ENCODE measurements at regions not wholly inside any gene's neighbourhood (a gene's known extent, or its start where the extent isn't known, plus 50 kb on each side); places are given as distances from the start of the nearest gene placed in this dataset.

DNA sequence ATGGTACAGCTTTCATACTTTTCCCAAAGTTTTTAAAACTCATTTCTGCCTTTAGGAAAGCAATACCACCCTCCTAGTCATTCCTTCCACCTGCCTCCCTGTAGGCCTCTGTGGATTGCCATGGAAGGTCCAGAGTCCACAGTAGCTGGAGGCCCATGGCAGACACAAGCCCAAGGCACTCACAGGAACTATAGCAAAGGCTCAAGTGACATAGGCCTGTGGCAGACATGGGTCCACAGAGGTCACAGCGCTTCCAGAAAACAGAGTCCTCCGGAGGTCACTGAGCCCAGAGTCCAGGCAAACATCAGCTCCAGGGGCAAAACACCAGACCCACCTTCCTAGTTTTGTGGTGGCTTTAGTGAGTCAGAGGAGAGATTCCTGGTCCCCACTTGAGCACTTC is 147.6 kb upstream of the ATP6AP2 start:
- no peak for TF ChIP-seq POLR2A (IDR thresholded peaks at IDR 0.05)
- TF ChIP-seq, protein P1, sequence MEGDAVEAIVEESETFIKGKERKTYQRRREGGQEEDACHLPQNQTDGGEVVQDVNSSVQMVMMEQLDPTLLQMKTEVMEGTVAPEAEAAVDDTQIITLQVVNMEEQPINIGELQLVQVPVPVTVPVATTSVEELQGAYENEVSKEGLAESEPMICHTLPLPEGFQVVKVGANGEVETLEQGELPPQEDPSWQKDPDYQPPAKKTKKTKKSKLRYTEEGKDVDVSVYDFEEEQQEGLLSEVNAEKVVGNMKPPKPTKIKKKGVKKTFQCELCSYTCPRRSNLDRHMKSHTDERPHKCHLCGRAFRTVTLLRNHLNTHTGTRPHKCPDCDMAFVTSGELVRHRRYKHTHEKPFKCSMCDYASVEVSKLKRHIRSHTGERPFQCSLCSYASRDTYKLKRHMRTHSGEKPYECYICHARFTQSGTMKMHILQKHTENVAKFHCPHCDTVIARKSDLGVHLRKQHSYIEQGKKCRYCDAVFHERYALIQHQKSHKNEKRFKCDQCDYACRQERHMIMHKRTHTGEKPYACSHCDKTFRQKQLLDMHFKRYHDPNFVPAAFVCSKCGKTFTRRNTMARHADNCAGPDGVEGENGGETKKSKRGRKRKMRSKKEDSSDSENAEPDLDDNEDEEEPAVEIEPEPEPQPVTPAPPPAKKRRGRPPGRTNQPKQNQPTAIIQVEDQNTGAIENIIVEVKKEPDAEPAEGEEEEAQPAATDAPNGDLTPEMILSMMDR (IDR thresholded peaks at IDR 0.05): no peak

DNA sequence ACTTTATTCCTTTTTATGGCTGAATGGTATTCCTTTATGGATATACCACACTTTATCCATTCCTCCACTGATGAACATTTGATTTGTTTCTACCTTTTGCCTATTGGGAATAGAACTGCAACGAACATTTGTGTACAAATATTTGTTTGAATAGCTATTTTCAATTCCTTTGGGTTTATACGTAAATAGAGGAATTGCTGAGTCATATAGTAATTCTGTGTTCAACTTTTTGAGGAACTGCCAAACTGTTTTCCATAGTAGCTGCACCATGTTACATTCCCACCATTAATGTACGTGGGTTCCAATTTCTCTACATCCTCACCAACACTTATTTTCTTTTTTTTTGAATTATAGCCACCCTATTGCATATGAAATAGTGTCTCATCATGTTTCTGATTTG is 156.5 kb upstream of the ATP6AP2 start:
- H3K9me3 ChIP-seq: no peaks in the 10 kb centered on the region
- H3K27ac ChIP-seq: no peak overlapping the region

More for the DNA sequence above, 147.6 kb upstream of the ATP6AP2 start:
- DNase-seq: no peak
- intact Hi-C loops (cut with DNase I; ENCODE audit: low total_unique reads): no loop called here
- H3K4me3 ChIP-seq: no peak overlapping the region
- no peak overlapping the region for H3K27ac ChIP-seq
- H3K4me1 ChIP-seq: no peaks in the 10 kb centered on the region
- no peaks in the 10 kb centered on the region for H3K9me3 ChIP-seq
- H3K36me3 ChIP-seq (ENCODE audit: low read depth, missing control alignments): no peaks in the 10 kb centered on the region
- no peaks in the 10 kb centered on the region for H3K27me3 ChIP-seq
- WGBS, 2 donors: 91% methylated on average over 2 of the region's 2 CpGs; no CpG with 5 or more reads in 1 of the 2 donors

DNA sequence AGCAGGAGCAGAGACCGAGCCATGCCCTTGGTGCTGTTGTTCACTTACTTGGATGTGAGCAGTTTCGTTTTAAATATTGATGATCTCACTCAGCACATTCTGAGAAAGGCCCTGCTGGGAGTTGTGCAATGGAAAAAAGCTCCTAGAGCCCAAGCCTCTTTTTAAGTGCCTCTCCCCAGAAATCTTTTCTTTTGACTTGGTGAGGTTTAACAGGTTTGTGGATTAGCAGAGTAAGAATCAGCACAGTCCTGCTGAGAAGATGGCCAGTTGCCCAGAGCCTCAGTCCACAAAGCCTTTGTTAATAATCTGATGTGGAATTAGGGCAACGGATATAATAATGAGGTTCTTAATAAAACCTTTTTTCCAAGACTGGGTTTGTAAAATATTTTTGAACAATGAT is 157.5 kb upstream of the ATP6AP2 start:
- no peak overlapping the region for H3K4me3 ChIP-seq
- H3K27ac ChIP-seq: no peak overlapping the region
- H3K9me3 ChIP-seq: no peaks in the 10 kb centered on the region
- no peaks in the 10 kb centered on the region for H3K4me1 ChIP-seq
- no peaks in the 10 kb centered on the region for H3K27me3 ChIP-seq
- no peak for DNase-seq
- no peak for TF ChIP-seq POLR2A (IDR thresholded peaks at IDR 0.05)
- TF ChIP-seq, protein P1 (IDR thresholded peaks at IDR 0.05): no peak
- intact Hi-C loops (cut with DNase I; ENCODE audit: low total_unique reads): no loop called here
- 81 to 86% methylated on average over 3 of the region's 3 CpGs for WGBS, 2 donors
- no peaks in the 10 kb centered on the region for H3K36me3 ChIP-seq (ENCODE audit: low read depth, missing control alignments)

More for the DNA sequence above, 156.5 kb upstream of the ATP6AP2 start:
- H3K36me3 ChIP-seq (ENCODE audit: low read depth, missing control alignments): no peaks in the 10 kb centered on the region
- TF ChIP-seq, protein P1 (IDR thresholded peaks at IDR 0.05): no peak
- no peak for TF ChIP-seq POLR2A (IDR thresholded peaks at IDR 0.05)
- no peaks in the 10 kb centered on the region for H3K27me3 ChIP-seq
- 90 to 93% methylated on average over 3 of the region's 3 CpGs for WGBS, 2 donors
- intact Hi-C loops (cut with DNase I; ENCODE audit: low total_unique reads): no loop called here
- H3K4me3 ChIP-seq: no peak overlapping the region
- DNase-seq: no peak
- H3K4me1 ChIP-seq: no peaks in the 10 kb centered on the region

DNA sequence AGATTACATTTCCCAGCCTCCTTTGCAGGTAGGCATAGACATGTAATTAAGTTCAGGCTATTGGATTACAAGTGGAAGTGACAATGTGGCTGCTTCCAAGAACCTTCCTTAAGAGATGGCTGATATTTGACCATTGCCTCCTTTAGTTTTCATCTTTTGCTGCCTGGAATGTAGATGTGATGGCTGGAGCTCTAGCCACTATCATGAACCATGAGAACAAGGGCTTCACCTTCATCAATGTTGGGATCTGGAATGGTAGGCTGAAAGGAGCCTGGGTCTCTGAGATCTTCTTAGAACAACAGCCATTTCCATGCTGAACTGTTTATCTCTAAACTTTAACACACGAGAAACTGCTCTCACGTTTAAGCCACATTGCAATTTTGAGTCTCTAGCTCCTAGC is 158.7 kb upstream of the ATP6AP2 start:
- WGBS, 2 donors: 92 to 96% methylated on average over 2 of the region's 2 CpGs
- no peak for DNase-seq
- intact Hi-C loops (cut with DNase I; ENCODE audit: low total_unique reads): no loop called here
- H3K9me3 ChIP-seq: no peaks in the 10 kb centered on the region
- no peak for TF ChIP-seq POLR2A (IDR thresholded peaks at IDR 0.05)
- H3K27me3 ChIP-seq: no peaks in the 10 kb centered on the region
- H3K4me1 ChIP-seq: no peaks in the 10 kb centered on the region
- no peaks in the 10 kb centered on the region for H3K36me3 ChIP-seq (ENCODE audit: low read depth, missing control alignments)
- H3K4me3 ChIP-seq: no peak overlapping the region
- no peak overlapping the region for H3K27ac ChIP-seq

DNA sequence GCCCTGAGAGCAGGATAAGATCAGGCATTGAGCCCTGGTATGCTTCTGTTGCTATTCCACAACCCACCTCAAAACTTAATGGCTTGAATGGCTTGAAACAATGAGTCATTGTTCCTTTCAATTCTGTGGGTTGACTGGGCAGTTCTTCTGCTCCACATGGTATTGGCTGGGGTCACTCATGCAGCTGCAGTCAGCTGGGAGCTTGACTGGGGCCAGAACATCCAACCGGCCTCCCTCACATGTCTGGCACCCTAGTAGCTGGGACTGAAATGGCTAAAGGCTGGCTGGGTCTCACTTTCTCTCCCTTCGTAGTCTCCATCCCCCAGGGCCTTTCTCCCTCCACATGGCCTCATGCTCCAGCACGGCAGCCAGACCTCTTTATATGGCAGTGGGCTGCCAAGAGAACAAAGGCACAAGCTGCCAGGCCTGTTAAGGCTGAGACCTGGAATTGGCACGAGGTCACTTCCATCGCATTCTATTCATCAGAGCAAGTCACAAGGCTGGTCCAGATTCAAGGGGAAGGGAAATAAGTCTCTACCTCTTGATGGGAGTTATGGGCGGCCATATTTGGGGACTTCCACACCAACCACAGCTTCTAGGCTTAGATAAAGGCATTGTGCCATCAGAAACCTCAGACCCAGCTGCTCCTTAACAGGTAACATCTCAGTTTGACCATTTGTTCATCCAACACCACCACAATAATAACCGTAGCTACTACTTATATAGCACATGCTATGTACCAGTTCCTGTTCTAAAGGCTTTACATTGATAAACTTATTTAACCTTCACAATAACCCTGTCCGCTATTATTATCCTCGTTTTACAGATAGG is 159.7 kb upstream of the ATP6AP2 start:
- TF ChIP-seq, protein P1 (IDR thresholded peaks at IDR 0.05): no peak
- TF ChIP-seq POLR2A (IDR thresholded peaks at IDR 0.05): no peak
- intact Hi-C loops (cut with DNase I; ENCODE audit: low total_unique reads): no loop called here
- no peaks in the 10 kb centered on the region for H3K36me3 ChIP-seq (ENCODE audit: low read depth, missing control alignments)
- WGBS, 2 donors: 76 to 84% methylated on average over 9 of the region's 9 CpGs
- DNase-seq: no peak
- no peak overlapping the region for H3K27ac ChIP-seq
- H3K4me3 ChIP-seq: no peak overlapping the region
- H3K4me1 ChIP-seq: no peaks in the 10 kb centered on the region
- H3K9me3 ChIP-seq: no peaks in the 10 kb centered on the region
- no peaks in the 10 kb centered on the region for H3K27me3 ChIP-seq

Data from testis (tissue), 2 donors.